Heart right ventricle (tissue), 16 donors: ENCODE measurements at regions not wholly inside any gene's neighbourhood (a gene's known extent, or its start where the extent isn't known, plus 50 kb on each side); places are given as distances from the start of the nearest gene placed in this dataset.

Experiments
- ATAC-seq, 8 donors: fragments of 200-7000 bp; cut with Tn5 transposase; one replicate each; pipeline ENCODE4 v1.9.1; 2020; ENCODE audit warnings: mild to moderate bottlenecking in 8 of 8, moderate library complexity in 8 of 8, moderate number of reproducible peaks in 1 of 8
- DNase-seq, 2 donors: peaks; one replicate each; pipeline ENCODE4 v3.0.0-alpha.2; 2020
- H3K27ac ChIP-seq, 10 donors: fragments of 200-600 bp; sonication (generic) in 2 of 10; one replicate each; pipeline versions ENCODE4 v1.5.0 to v1.8.0; 2020 to 2022; ENCODE audit warnings: mild to moderate bottlenecking in 3 of 10
- H3K27me3 ChIP-seq, 7 donors: fragments of 200-600 bp; one replicate each; pipeline ENCODE4 v1.8.0; 2021 to 2022; ENCODE audit warnings: mild to moderate bottlenecking in 2 of 7
- H3K36me3 ChIP-seq, 9 donors: fragments of 200-600 bp; sonication (generic) in 1 of 9; one replicate each; pipeline versions ENCODE4 v1.5.0 to v1.8.0; 2020 to 2022; ENCODE audit warnings: mild to moderate bottlenecking in 2 of 9
- H3K4me1 ChIP-seq, 9 donors: fragments of 200-600 bp; sonication (generic) in 1 of 9; one replicate each; pipeline versions ENCODE4 v1.5.0 to v1.8.0; 2020 to 2022; ENCODE audit warnings: mild to moderate bottlenecking in 4 of 9
- H3K4me3 ChIP-seq, 10 donors: fragments of 200-600 bp; sonication (generic) in 2 of 10; one replicate each; pipeline versions ENCODE4 v1.5.0 to v1.8.0; 2020 to 2022; ENCODE audit warnings: mild to moderate bottlenecking in 7 of 10, moderate library complexity in 2 of 10
- H3K9me3 ChIP-seq, 11 donors: fragments of 200-600 bp in 10 of 11; sonication (generic) in 2 of 11; one replicate each; pipeline versions ENCODE4 v1.5.0 to v1.8.0; 2013 to 2022; ENCODE audit warnings: mild to moderate bottlenecking in 2 of 11, control low read depth in 1 of 11, moderate library complexity in 1 of 11
- CTCF ChIP-seq, 9 donors: fragments of 200-600 bp; sonication (generic) in 2 of 9; IDR thresholded peaks; one replicate each; pipeline versions ENCODE4 v1.5.0 to v1.8.0; 2021 to 2022; ENCODE audit warnings: antibody characterized with exemption in 9 of 9, mild to moderate bottlenecking in 5 of 9, moderate library complexity in 1 of 9
- WGBS, 2 donors: extraction: QIAGEN DNeasy Blood & Tissue Kit; methylation state at CpG; one replicate each; pipeline ENCODE4 v1.1.7; 2013; ENCODE audit warnings: inconsistent platforms in 1 of 2; 5-methylcytosine and 5-hydroxymethylcytosine counted together
- intact Hi-C, 10 donors: fragments of 100-400 bp; cut with DNase I; formaldehyde crosslinking; loops; one replicate each; pipeline versions ENCODE4 v1.11.1 to v1.14.2; 2022
- donor health status: Arrhythmogenic right ventricular cardiomyopathy.
- donor health status: ischemic (EF 13 %, LVEDD 7.1; RV severe dilation, severe dysfunction).
- donor health status: healthy with polysubstance abuse.
- donor health status: DM: no; HTN: yes; CAD: no.
- donor health status: DM: no; HTN: no; CAD: no.
- donor health status: ischemic (EF 25% LVEDD 6.9; RV normal size, moderate dysfunction).
- donor health status: ischemic (EF 25% LVEDD 5.7; RV mildly dilated, moderate dysfunction).
- donor health status: healthy.
- donor health status: DM: yes; HTN: yes; CAD: no.
- donor health status: Ischemic cardiomyopathy.
- donor health status: ischemic (EF 35%, LVEDD 5.7; RV mildly dilated, moderate dysfunction).
- donor health status: nonischemic (EF 11% LVEDD 7.7; RV severe dilation, severe dysfunction).
- donor health status: DM: yes; HTN: yes; CAD: no.
- donor health status: PGD.
- donor health status: ischemic (EF 29% LVEDD 5.4; RV normal size, mild dysfunction).
- donor health status: nonischemic (EF 23%, LVEDD 6.1; RV moderate dilation, normal function).

DNA sequence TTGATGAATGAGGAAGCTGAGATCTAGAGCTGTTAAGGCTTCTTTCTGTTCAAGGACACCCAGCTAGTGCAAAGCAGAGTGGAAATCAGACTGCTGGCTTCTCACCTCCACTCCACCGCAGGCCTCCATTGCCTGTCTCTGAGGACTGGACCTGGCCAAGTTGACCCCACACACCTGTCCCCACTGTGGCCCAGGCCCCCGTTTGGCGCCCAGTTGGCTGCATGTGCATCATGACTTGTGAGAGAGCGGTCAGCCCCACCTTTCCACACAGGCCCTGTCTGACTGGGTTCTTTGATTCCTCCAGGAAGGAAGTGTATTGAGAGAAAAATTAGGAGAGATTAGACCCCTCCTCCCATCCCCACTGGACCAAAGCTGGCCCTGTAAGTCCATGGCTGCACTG lies 206.3 kb upstream of the TLE3 start:
- DNase-seq (no peak), ATAC-seq (no peak)
- Histone ChIP-seq H3K4me3 (no peak overlapping the region), H3K9me3 (peaks cover 0 to 21% (median 7%) of the 10 kb centered on the region in 11 donors), H3K4me1 (peaks cover 0 to 26% (median 0%) of the 10 kb centered on the region in 9 donors), H3K36me3 (no peaks in the 10 kb centered on the region), H3K27ac (no peak overlapping the region), H3K27me3 (peaks cover 0 to 8% (median 0%) of the 10 kb centered on the region in 7 donors)
- intact Hi-C loops, result no loop called here
- no peak for TF ChIP-seq CTCF (IDR thresholded peaks at IDR 0.05)
- WGBS, 2 donors, result 96 to 97% methylated on average over 4 of the region's 4 CpGs

GRCh38 chr15:70302360-70302759 lies 204.6 kb upstream of the TLE3 start:
- WGBS, 2 donors, result 95 to 99% methylated on average over 1 of the region's 1 CpG
- intact Hi-C loops, result no loop called here

DNA sequence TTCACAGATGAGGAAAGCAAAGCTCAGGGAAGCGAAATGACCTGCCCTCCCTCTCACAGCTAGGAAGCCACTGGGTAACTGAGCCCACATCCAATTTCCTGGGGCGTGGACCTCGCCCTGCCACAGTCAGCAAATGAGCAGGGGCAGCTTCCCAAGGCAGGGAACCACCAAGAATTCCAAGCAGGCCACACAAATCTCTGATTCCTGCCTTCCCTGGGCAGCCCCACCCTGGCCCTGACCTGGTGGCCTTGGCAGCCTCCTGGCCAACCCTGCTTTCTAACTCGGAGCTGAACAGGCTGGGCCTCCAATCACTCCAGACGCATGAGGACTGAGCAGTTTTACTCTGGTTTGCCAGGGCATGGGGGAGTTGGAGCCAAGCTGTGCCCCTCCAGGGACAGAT lies 203.7 kb upstream of the TLE3 start:
- 87 to 90% methylated on average over 5 of the region's 5 CpGs for WGBS, 2 donors
- H3K27ac ChIP-seq, result no peak overlapping the region
- no peaks in the 10 kb centered on the region for H3K36me3 ChIP-seq
- TF ChIP-seq CTCF (IDR thresholded peaks at IDR 0.05), result no peak
- intact Hi-C loops, result no loop called here
- ATAC-seq (no peak), DNase-seq (no peak)
- peaks cover 0 to 21% (median 7%) of the 10 kb centered on the region in 11 donors for H3K9me3 ChIP-seq
- H3K27me3 ChIP-seq, result peaks cover 0 to 4% (median 0%) of the 10 kb centered on the region in 7 donors
- no peak overlapping the region for H3K4me3 ChIP-seq
- peaks cover 0 to 10% (median 0%) of the 10 kb centered on the region in 9 donors for H3K4me1 ChIP-seq

More at GRCh38 chr15:70302360-70302759, 204.6 kb upstream of the TLE3 start:
- Histone ChIP-seq H3K27ac (no peak overlapping the region), H3K9me3 (peaks cover 0 to 21% (median 7%) of the 10 kb centered on the region in 11 donors), H3K4me3 (no peak overlapping the region), H3K27me3 (peaks cover 0 to 8% (median 0%) of the 10 kb centered on the region in 7 donors), H3K4me1 (peaks cover 0 to 10% (median 0%) of the 10 kb centered on the region in 9 donors), H3K36me3 (no peaks in the 10 kb centered on the region)
- no peak for TF ChIP-seq CTCF (IDR thresholded peaks at IDR 0.05)
- ATAC-seq (no peak), DNase-seq (no peak)

DNA sequence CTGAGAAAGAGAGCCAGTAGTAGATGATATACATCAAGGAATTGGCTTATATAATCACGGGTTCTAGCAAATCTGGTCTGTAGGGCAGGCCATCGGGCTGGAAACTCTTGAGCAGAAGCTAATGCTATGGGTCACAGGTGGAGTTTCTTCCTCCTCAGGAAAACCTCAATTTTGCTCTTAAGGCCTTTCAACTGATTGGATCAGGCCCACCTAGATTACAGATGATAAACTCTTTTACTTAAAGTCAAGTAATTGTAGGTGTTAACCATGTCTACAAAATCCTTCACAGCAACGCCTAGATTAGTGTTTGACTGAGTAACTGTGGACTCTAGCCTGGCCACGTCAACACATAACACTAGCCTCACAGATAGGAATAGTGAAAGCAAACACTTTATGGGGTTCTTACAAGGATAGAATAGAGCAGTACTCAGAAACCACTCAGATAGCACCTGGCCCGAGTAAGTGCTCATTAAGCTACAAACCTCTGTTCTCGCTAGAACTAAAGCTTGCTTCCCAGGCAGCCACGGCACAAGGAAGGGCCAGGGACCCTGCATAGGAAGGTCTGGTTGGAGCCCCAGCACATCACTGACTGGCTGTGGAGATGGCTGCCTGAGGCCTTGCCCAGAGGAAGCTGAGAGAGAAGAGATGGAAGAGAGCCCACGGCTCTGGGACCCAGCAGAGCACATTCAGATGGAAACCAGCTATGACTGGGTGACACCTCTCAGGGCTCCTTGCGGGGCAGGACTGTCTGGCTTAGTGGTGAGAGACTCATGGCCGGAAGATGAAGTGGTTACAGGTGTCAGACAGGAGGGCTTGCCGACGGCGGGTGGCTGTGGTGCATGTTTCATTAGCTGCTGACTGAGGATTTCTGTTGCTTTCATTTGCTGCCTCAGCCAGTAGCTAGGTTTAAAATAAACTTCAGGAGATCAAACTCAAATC lies 202.5 kb upstream of the TLE3 start:
- no peak for TF ChIP-seq CTCF (IDR thresholded peaks at IDR 0.05)
- no peaks in the 10 kb centered on the region for H3K36me3 ChIP-seq
- peaks cover 0 to 10% (median 0%) of the 10 kb centered on the region in 9 donors for H3K4me1 ChIP-seq
- no peak overlapping the region for H3K27ac ChIP-seq
- WGBS, 2 donors, result 92 to 95% methylated on average over 13 of the region's 13 CpGs
- DNase-seq, result no peak
- peaks cover 0 to 4% (median 0%) of the 10 kb centered on the region in 7 donors for H3K27me3 ChIP-seq
- no peak overlapping the region for H3K4me3 ChIP-seq
- peaks cover 0 to 15% (median 5%) of the 10 kb centered on the region in 11 donors for H3K9me3 ChIP-seq
- intact Hi-C loops, result no loop called here
- ATAC-seq, result no peak
